A673 (cell line): ENCODE measurements at regions not wholly inside any gene's neighbourhood (a gene's known extent, or its start where the extent isn't known, plus 50 kb on each side); places are given as distances from the start of the nearest gene placed in this dataset.

Experiments used
- CTCF ChIP-seq: fragments of 300-800, 200-600 bp; sonication (generic); conservative IDR thresholded peaks from 2 replicates; pipeline ENCODE4 v1.5.1; 2017; ENCODE audit warnings: low read depth, mild to moderate bottlenecking, antibody characterized with exemption, low read length, moderate library complexity, mixed read lengths
- EZH2 ChIP-seq: fragments of 200-600 bp; sonication (generic); IDR thresholded peaks from 2 replicates; pipeline ENCODE4 v1.6.1; 2017; ENCODE audit warnings: borderline replicate concordance, low read depth, mild to moderate bottlenecking, mixed read lengths, antibody characterized with exemption, low read length; ENCODE audit not compliant: poor library complexity, severe bottlenecking

- no peak for TF ChIP-seq CTCF
- TF ChIP-seq EZH2, result no peak
These were observed 72.7 kb upstream of the FAM174B start for GRCh38 chr15:92728266-92728665.
